Ishikawa (cell line): ENCODE measurements at regions not wholly inside any gene's neighbourhood (a gene's known extent, or its start where the extent isn't known, plus 50 kb on each side); places are given as distances from the start of the nearest gene placed in this dataset.

Experiments
- EGR1 ChIP-seq: IDR thresholded peaks from 2 replicates; pipeline ENCODE4 v1.6.1; 2012
- TF ChIP-seq, protein P1 (sequence below): IDR thresholded peaks from 2 replicates; pipeline ENCODE4 v1.6.1; 2012; ENCODE audit warnings: low read depth, mild to moderate bottlenecking

DNA sequence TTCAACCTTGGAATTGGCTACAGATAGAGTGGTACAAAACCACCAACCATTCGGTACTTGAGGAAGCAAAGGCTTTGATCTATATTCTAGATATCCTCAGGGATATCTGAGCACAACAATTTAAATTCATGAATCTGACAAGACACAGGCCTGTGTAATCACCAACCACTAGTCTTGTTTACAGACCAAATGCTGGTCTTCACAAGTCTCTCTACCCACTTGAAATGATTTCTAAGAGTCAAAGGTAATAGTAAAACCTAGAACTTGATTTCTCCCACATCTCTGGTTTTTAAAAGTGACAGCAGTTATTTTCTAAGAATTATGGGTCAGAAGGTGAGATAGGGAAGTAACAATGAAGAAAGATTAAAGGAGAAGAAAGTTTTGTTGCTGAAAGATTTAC, 613.7 kb upstream of the ACVR2A start:
- TF ChIP-seq, protein P1, sequence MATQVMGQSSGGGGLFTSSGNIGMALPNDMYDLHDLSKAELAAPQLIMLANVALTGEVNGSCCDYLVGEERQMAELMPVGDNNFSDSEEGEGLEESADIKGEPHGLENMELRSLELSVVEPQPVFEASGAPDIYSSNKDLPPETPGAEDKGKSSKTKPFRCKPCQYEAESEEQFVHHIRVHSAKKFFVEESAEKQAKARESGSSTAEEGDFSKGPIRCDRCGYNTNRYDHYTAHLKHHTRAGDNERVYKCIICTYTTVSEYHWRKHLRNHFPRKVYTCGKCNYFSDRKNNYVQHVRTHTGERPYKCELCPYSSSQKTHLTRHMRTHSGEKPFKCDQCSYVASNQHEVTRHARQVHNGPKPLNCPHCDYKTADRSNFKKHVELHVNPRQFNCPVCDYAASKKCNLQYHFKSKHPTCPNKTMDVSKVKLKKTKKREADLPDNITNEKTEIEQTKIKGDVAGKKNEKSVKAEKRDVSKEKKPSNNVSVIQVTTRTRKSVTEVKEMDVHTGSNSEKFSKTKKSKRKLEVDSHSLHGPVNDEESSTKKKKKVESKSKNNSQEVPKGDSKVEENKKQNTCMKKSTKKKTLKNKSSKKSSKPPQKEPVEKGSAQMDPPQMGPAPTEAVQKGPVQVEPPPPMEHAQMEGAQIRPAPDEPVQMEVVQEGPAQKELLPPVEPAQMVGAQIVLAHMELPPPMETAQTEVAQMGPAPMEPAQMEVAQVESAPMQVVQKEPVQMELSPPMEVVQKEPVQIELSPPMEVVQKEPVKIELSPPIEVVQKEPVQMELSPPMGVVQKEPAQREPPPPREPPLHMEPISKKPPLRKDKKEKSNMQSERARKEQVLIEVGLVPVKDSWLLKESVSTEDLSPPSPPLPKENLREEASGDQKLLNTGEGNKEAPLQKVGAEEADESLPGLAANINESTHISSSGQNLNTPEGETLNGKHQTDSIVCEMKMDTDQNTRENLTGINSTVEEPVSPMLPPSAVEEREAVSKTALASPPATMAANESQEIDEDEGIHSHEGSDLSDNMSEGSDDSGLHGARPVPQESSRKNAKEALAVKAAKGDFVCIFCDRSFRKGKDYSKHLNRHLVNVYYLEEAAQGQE: no peak
- no peak for TF ChIP-seq EGR1
